Cardiac fibroblast (primary cell): ENCODE measurements at regions not wholly inside any gene's neighbourhood (a gene's known extent, or its start where the extent isn't known, plus 50 kb on each side); places are given as distances from the start of the nearest gene placed in this dataset.

Source experiments
- DNase-seq, 2 donors: peaks; one replicate each; pipeline versions ENCODE4 v3.0.0 to v3.0.0-alpha.2; 2010; ENCODE audit warnings: low read depth in 2 of 2
- H3K4me3 ChIP-seq, 2 donors: replicated peaks in 1 of 2; 1 replicate in 1 of 2; 2 replicates in 1 of 2; pipeline ENCODE4 v1.5.1; 2011; ENCODE audit warnings: low read depth in 2 of 2, low read length in 2 of 2, mild to moderate bottlenecking in 2 of 2, moderate library complexity in 1 of 2
- TF ChIP-seq, protein P1 (sequence below): IDR thresholded peaks from one replicate; pipeline ENCODE4 v1.5.1; 2011; ENCODE audit warnings: low read depth, mild to moderate bottlenecking, low read length, inconsistent platforms

DNA sequence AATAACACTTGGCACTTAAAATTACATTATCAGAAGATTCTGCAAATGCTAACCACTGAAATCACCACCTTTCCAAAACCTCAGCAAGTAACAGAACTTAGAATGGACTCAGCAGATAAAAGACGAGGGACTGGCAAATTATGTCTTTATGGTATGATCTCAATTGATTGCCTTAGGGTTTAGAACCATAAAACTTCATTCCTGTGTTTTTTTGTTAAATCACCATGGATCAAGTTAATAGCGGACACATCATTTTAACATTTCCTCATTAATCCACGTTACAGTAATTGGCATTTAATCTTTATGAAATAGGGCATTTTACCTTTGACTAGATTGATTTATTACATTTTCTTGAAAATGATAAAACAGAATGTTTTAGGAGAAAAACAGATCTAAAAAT, 2070.3 kb downstream of the PCDH9 start:
- no peak for DNase-seq
- TF ChIP-seq, protein P1, sequence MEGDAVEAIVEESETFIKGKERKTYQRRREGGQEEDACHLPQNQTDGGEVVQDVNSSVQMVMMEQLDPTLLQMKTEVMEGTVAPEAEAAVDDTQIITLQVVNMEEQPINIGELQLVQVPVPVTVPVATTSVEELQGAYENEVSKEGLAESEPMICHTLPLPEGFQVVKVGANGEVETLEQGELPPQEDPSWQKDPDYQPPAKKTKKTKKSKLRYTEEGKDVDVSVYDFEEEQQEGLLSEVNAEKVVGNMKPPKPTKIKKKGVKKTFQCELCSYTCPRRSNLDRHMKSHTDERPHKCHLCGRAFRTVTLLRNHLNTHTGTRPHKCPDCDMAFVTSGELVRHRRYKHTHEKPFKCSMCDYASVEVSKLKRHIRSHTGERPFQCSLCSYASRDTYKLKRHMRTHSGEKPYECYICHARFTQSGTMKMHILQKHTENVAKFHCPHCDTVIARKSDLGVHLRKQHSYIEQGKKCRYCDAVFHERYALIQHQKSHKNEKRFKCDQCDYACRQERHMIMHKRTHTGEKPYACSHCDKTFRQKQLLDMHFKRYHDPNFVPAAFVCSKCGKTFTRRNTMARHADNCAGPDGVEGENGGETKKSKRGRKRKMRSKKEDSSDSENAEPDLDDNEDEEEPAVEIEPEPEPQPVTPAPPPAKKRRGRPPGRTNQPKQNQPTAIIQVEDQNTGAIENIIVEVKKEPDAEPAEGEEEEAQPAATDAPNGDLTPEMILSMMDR = no peak

DNA sequence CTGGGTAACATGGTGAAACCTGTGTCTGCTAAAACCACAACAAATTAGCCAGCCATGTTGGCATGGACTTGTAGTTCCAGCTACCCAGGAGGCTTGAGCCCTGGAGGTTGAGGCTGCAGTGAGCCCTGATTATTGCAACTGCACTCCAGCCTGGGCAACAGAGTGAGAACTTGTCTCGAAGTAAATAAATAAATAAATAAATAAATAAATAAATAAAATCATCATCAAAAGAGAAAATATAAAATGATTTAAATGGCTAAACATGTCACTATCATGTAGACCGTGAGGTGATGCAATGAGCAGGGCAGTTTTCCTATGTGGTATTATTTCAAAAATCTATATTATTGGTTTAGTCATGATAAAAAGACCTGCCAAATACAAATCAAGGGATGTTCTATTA, 2074.3 kb downstream of the PCDH9 start:
- TF ChIP-seq, protein P1 = no peak
- no peak for DNase-seq
- no peak overlapping the region for H3K4me3 ChIP-seq

More for the DNA sequence above, 2070.3 kb downstream of the PCDH9 start:
- H3K4me3 ChIP-seq = no peak overlapping the region

- no peak overlapping the region for H3K4me3 ChIP-seq
- DNase-seq = no peak
- TF ChIP-seq, protein P1 = no peak
Measured at GRCh38 chr13:65154661-65155447, 2075.3 kb downstream of the PCDH9 start.

DNA sequence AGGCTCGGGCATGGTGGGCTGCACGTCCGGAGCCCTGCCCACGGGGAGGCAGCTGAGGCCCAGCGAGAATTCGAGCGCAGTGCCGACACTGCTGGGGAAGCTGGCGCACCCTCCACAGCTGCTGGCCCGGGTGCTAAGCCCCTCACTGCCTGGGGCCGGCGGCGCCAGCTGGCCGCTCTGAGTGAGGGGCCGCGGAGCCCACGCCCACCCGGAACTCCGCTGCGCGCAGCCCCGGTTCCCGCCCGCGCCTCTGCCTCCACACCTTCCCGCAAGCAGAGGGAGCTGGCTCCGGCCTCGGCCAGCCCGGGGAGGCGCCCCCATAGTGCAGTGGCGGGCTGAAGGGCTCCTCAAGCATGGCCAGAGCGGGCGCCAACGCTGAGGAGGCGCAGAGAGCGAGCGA, 2080.4 kb downstream of the PCDH9 start:
- no peak for DNase-seq
- H3K4me3 ChIP-seq = no peak overlapping the region
- TF ChIP-seq, protein P1 = no peak

GRCh38 chr13:65143920-65144319, 2086.2 kb downstream of the PCDH9 start:
- no peak for DNase-seq
- no peak overlapping the region for H3K4me3 ChIP-seq
- TF ChIP-seq, protein P1 = no peak

GRCh38 chr13:65133094-65133493, 2097.0 kb downstream of the PCDH9 start:
- TF ChIP-seq, protein P1 = no peak
- H3K4me3 ChIP-seq = no peak overlapping the region
- no peak for DNase-seq

DNA sequence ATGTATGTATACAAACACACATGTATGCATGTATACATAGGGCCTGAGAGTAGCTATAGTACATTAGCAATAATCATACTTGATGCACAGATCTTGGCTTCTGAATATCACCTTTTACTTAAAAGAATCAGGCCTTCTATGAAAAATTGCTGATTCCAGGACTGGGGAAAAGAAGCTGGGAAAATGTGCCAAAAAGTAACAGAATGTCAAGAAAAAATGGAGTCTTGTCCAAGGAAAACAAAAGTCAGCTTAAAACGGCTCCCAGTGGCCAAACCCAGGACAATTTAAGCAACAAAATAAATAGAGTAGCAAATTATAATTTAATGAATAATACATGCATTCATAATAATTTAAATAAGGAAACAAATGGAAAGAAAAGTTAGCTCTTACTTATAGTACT, 2104.9 kb downstream of the PCDH9 start:
- TF ChIP-seq, protein P1 = no peak
- peak; percentile 3 to 5 for DNase-seq
- H3K4me3 ChIP-seq = no peak overlapping the region
